ENCODE measurements at regions not wholly inside any gene's neighbourhood (a gene's known extent, or its start where the extent isn't known, plus 50 kb on each side); places are given as distances from the start of the nearest gene placed in this dataset.

GRCh38 chr5:2183154-2184025, 300.7 kb upstream of the IRX4 start:
- no peak for DNase-seq

- DNase-seq, result no peak
These were observed 299.3 kb upstream of the IRX4 start for GRCh38 chr5:2182020-2182419.

- no peak for DNase-seq
These were observed 298.8 kb upstream of the IRX4 start for GRCh38 chr5:2181557-2181956.

GRCh38 chr5:2181149-2181548, 298.4 kb upstream of the IRX4 start:
- DNase-seq, result no peak

- no peak for DNase-seq
These were observed 297.7 kb upstream of the IRX4 start for GRCh38 chr5:2180456-2180855.

- DNase-seq, result no peak
These were observed 297.1 kb upstream of the IRX4 start for GRCh38 chr5:2179861-2180260.

- no peak for DNase-seq
These were observed 295.8 kb upstream of the IRX4 start for GRCh38 chr5:2178528-2178927.

- no peak for DNase-seq
These were observed 295.3 kb upstream of the IRX4 start for GRCh38 chr5:2178071-2178477.

GRCh38 chr5:2177244-2177643, 294.5 kb upstream of the IRX4 start:
- DNase-seq, result no peak

- DNase-seq, result no peak
These were observed 293.9 kb upstream of the IRX4 start for GRCh38 chr5:2176581-2176980.

- no peak for DNase-seq
These were observed 293.2 kb upstream of the IRX4 start for GRCh38 chr5:2175842-2176404.

GRCh38 chr5:2175041-2175440, 292.3 kb upstream of the IRX4 start:
- no peak for DNase-seq

GRCh38 chr5:2174538-2174937, 291.8 kb upstream of the IRX4 start:
- no peak for DNase-seq

- DNase-seq, result no peak
These were observed 290.6 kb upstream of the IRX4 start for GRCh38 chr5:2173151-2173834.

- no peak for DNase-seq
These were observed 289.7 kb upstream of the IRX4 start for GRCh38 chr5:2172471-2172870.

- no peak for DNase-seq
These were observed 288.0 kb upstream of the IRX4 start for GRCh38 chr5:2170761-2171160.

- no peak for DNase-seq
These were observed 287.4 kb upstream of the IRX4 start for GRCh38 chr5:2169850-2170760.

GRCh38 chr5:2169430-2169808, 286.7 kb upstream of the IRX4 start:
- no peak for DNase-seq

- DNase-seq, result no peak
These were observed 286.1 kb upstream of the IRX4 start for GRCh38 chr5:2168601-2169429.

GRCh38 chr5:2167671-2168070, 284.9 kb upstream of the IRX4 start:
- no peak for DNase-seq

- no peak for DNase-seq
These were observed 284.3 kb upstream of the IRX4 start for GRCh38 chr5:2166979-2167377.

All from right kidney (tissue), 1 donor.